GM18909 (cell line): ENCODE measurements at regions not wholly inside any gene's neighbourhood (a gene's known extent, or its start where the extent isn't known, plus 50 kb on each side); places are given as distances from the start of the nearest gene placed in this dataset.
"Not testable (repeated sequence)": the region's sequence is repeated elsewhere in the genome, so short reads cannot be mapped to it uniquely, and the experiment has no call there.

Source experiments
- ATAC-seq: cut with Tn5 transposase; IDR thresholded peaks from one replicate; pipeline ENCODE4 v1.9.1; 2021; ENCODE audit warnings: mild to moderate bottlenecking; ENCODE audit not compliant: unreplicated experiment, poor library complexity

DNA sequence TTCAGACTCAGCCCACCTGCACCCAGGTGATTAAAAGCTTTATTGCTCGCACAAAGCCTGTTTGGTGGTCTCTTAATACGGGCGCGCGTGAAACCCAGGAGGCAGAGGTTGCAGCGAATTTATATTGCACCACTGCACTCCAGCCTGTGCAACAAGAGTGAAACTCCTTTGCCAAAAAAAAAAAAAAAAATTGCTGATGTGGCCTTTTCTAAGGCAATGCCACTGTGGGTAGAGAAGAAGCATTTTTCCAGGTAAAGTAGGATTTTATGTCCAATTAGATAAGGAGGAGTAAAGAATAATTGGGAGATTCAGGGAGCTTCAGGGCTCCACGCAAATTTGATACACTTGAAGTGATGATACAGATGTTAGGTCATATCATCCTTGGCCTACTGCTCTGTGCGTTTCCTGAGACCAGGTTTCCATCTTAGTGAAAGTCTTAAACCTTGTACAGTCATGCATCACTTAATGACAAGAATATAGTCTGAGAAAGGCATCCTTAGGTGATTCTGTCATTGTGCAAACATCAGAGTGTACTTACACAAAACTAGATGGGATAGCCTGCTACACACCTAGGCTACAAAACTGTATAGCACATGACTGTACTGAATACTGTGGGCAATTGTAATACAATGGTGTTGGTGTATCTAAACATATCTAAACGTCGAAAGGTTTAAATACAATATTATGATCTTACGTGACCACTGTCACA, 150.9 kb downstream of the SPRY2 start:
- ATAC-seq: no peak

- no peak for ATAC-seq
Observed at GRCh38 chr13:80180740-80181355, 160.1 kb downstream of the SPRY2 start.

DNA sequence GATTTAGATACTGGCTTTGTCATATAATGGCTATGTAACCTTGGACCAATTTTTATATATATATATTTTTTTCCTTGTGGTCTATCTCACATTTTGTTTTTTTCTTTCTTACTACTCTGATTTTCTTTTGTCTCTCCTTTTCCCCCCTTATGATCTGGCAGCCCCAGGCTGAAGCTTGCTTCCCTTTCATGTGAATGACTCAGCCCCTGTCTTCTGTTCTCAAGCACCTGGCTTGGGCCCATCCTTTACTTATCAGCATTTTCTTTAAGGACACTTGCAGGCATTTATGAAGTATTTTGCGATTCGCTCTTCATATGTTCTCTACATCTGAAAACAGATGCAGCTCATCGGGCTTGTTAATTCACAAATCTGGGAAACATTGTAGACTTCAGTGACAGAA, 163.6 kb downstream of the SPRY2 start:
- no peak for ATAC-seq

GRCh38 chr13:80173224-80173623, 167.7 kb downstream of the SPRY2 start:
- ATAC-seq: no peak

GRCh38 chr13:80171096-80171495, 169.8 kb downstream of the SPRY2 start:
- ATAC-seq: no peak

GRCh38 chr13:80168089-80168850, 172.7 kb downstream of the SPRY2 start:
- no peak for ATAC-seq

GRCh38 chr13:80166352-80166751, 174.6 kb downstream of the SPRY2 start:
- ATAC-seq: no peak

DNA sequence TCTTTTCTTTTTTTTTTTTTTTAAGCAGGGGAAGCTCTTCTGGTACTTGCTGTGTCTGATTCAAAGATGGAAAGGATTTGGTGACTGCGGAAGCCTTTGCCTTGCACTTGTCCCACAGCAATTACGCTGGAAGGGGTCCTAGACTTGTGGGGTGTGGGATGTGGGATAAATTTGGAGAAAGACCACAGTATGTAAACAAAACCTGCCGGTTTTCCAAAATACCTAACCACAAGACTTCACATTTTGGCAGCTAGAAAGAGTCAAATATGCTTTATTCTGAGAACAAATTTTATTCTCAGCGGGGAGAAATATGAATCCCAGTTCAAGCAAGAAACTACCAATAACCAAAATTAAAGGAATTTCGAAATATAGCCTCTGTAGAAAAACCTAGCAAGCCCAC, 176.5 kb downstream of the SPRY2 start:
- no peak for ATAC-seq

DNA sequence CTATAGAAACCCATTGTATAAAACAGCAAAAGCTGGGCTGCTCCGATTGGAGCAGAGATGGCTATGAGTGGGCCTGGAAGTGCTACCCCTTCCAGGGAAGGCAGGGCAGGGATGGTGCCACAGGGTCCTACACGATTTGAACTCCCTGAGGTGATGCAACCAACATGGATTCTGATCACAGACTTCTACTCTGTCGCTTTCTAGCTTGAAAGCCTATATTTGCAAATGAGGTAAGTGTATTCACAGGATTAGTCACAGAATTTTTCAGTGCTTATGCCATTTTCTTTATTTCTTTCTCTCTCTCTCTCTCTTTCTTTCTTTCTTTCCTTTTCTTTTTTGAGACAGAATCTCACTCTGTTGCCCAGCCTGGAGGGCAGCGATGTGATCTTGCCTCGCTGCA, 179.0 kb downstream of the SPRY2 start:
- no peak for ATAC-seq

- peak; percentile 48 for ATAC-seq
Observed at GRCh38 chr13:80161219-80161618, 179.7 kb downstream of the SPRY2 start.

DNA sequence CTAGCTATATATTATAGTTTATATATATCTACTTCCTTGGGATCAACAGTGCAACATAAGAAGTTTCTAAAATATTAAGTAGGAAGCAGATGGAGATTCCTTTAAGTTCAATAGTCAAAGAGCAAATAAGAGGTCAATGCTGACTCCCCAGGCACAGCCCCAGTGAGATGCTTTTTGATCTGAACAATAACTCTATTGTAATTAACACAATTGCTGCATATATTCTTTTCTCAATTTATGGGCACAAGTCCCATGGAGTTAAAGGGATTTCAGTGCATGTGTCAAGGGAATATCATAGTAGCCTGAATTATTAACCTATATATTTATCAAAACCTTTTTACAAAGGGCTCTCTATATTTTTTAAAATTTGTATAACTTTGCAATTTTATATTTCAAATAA, 180.8 kb downstream of the SPRY2 start:
- no peak for ATAC-seq

DNA sequence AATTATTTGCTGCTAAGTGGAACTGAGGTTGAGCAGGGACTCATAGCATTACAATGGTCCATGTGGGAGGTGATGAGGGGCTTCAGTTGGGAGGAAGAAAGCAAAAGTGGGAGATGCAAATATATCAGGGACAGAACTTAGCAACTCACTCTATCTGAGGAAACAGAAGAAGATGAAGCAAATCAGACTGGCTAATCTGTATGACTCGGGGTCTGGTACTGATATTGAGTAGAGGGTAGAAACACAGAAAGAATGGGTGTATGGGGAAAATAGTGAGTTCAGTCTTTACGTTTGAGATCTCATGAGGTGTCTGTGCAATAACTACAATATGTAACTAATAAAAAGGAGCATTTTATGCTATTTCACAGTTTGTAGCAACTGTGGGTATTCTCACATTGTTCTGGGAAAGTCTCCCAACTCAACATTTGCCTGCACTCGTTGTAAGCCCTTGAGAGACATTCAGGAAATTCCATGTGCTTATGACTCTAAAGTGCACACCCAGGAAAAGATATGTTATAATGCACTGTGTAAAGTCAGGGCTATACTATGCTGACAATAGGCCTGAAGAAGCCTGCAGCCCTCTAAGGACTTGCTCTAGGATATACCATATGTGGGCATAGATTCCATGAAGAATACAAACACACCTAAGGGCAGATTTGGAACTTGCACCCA, 183.5 kb downstream of the SPRY2 start:
- no peak for ATAC-seq

GRCh38 chr13:80152142-80152541, 188.8 kb downstream of the SPRY2 start:
- ATAC-seq: not testable (repeated sequence)

- no peak for ATAC-seq
Observed at GRCh38 chr13:80151016-80151415, 189.9 kb downstream of the SPRY2 start.

DNA sequence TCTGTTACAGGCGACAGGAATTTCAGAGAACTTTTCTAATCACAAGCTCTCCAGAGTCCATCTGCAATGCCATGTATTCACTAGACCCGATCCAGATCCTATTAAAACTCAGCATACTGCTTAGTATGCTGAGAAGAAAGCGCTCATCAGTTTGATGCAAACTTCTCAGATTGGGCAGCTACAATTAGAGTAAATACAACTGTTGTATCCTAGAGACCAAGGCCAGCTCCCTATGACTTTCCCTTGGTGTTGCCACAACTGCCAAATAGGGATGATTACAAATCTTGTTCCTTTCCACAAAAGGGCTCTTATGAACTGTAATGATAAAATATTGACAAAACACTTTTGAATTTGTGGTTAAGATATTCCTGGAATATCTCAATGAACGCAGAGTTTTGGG, 191.2 kb downstream of the SPRY2 start:
- ATAC-seq: no peak

- no peak for ATAC-seq
Observed at GRCh38 chr13:80145171-80145690, 195.7 kb downstream of the SPRY2 start.

- no peak for ATAC-seq
Observed at GRCh38 chr13:80144493-80144892, 196.4 kb downstream of the SPRY2 start.

GRCh38 chr13:80141123-80141849, 199.6 kb downstream of the SPRY2 start:
- no peak for ATAC-seq

GRCh38 chr13:80140685-80141084, 200.2 kb downstream of the SPRY2 start:
- no peak for ATAC-seq

DNA sequence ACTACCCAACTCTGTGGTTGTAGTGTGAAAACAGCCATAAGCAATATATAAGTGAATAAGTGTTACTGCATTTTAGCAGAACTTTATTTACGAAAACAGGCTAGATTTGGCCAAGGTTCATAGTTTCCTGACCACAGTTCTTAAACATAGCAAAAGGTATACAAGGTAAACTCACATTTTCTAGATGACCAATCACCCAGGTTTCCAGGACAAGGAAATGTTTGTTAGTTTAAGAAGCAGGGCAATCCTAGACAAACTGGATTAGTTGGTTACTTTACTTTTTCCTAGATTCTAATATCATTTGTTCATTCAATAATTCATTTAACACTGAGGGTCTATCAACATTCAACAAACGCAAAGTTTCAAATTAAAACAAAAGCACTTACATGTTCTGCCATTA, 201.7 kb downstream of the SPRY2 start:
- no peak for ATAC-seq
